ENCODE measurements at regions not wholly inside any gene's neighbourhood (a gene's known extent, or its start where the extent isn't known, plus 50 kb on each side); places are given as distances from the start of the nearest gene placed in this dataset.

- no peak for TF ChIP-seq CTCF (IDR thresholded peaks at IDR 0.05)
Measured at GRCh38 chr2:19649142-19649541, 252.6 kb downstream of the TTC32 start.

- no peak for TF ChIP-seq CTCF (IDR thresholded peaks at IDR 0.05)
Measured at GRCh38 chr2:19648583-19648982, 253.2 kb downstream of the TTC32 start.

GRCh38 chr2:19646987-19647386 lies 254.8 kb downstream of the TTC32 start:
- TF ChIP-seq CTCF (IDR thresholded peaks at IDR 0.05) = no peak

GRCh38 chr2:19644763-19645162 lies 257.0 kb downstream of the TTC32 start:
- no peak for TF ChIP-seq CTCF (IDR thresholded peaks at IDR 0.05)

- no peak for TF ChIP-seq CTCF (IDR thresholded peaks at IDR 0.05)
Measured at GRCh38 chr2:19643117-19643518, 258.7 kb downstream of the TTC32 start.

- no peak for TF ChIP-seq CTCF (IDR thresholded peaks at IDR 0.05)
Measured at GRCh38 chr2:19642501-19642900, 259.3 kb downstream of the TTC32 start.

- no peak for TF ChIP-seq CTCF (IDR thresholded peaks at IDR 0.05)
Measured at GRCh38 chr2:19635951-19636510, 265.8 kb downstream of the TTC32 start.

GRCh38 chr2:19632403-19632991 lies 269.3 kb downstream of the TTC32 start:
- TF ChIP-seq CTCF (IDR thresholded peaks at IDR 0.05) = no peak

All from LNCAP (cell line).